Caco-2 (cell line): ENCODE measurements at regions not wholly inside any gene's neighbourhood (a gene's known extent, or its start where the extent isn't known, plus 50 kb on each side); places are given as distances from the start of the nearest gene placed in this dataset.

Source experiments
- BruUV-seq: library from RNA; stranded (reverse); fragments of 400-500 nt; replicated peaks from 2 replicates; lab custom pipeline; 2021; lab: Mats Ljungman, UMichigan
- CTCF ChIA-PET: fragments of 300-600 bp; sonication (Branson Sonifier 250); formaldehyde crosslinking; loops from one replicate; lab custom pipeline; 2022; ENCODE audit warnings: antibody characterized with exemption; lab: Charles Lee
- POLR2A ChIA-PET: fragments of 300-600 bp; sonication (Branson Sonifier 250); formaldehyde crosslinking; loops from one replicate; lab custom pipeline; 2022; ENCODE audit warnings: antibody characterized with exemption; lab: Charles Lee
- DNase-seq, 2 experiments: peaks; one replicate each; pipeline versions ENCODE4 v3.0.0 to v3.0.0-alpha.2; 2020 to 2022
- H3K27me3 ChIP-seq: replicated peaks from 2 replicates; pipeline ENCODE4 v1.6.0; 2011; ENCODE audit warnings: low read length; ENCODE audit not compliant: control insufficient read depth, insufficient read depth
- H3K36me3 ChIP-seq: 2 replicates; pipeline ENCODE4 v1.5.1; 2011; ENCODE audit warnings: low read length; ENCODE audit not compliant: control insufficient read depth, insufficient read depth
- H3K4me1 ChIP-seq: fragments of 250-450 bp; sonication (Bioruptor Pico); 2 replicates; pipeline ENCODE4 v1.5.1; 2020; ENCODE audit warnings: mild to moderate bottlenecking
- H3K4me3 ChIP-seq: 2 replicates; pipeline ENCODE4 v1.5.1; 2011; ENCODE audit warnings: low read depth, mild to moderate bottlenecking, control low read depth, low read length
- H3K9me3 ChIP-seq: fragments of 250-450 bp; sonication (Bioruptor Pico); 2 replicates; pipeline ENCODE4 v1.5.1; 2020; ENCODE audit warnings: mild to moderate bottlenecking, moderate library complexity
- H3K27ac Mint-ChIP-seq: one replicate; pipeline ENCODE4 v1.8.0; 2022; ENCODE audit warnings: mixed read lengths; ENCODE audit not compliant: unreplicated experiment
- H3K27me3 Mint-ChIP-seq: one replicate; pipeline ENCODE4 v1.8.0; 2022; ENCODE audit warnings: mixed read lengths; ENCODE audit not compliant: insufficient read depth, unreplicated experiment
- H3K36me3 Mint-ChIP-seq: one replicate; pipeline ENCODE4 v1.8.0; 2022; ENCODE audit warnings: mild to moderate bottlenecking, mixed read lengths; ENCODE audit not compliant: insufficient read depth, unreplicated experiment
- H3K4me1 Mint-ChIP-seq: one replicate; pipeline ENCODE4 v1.8.0; 2022; ENCODE audit warnings: low read depth, mixed read lengths; ENCODE audit not compliant: unreplicated experiment
- H3K4me3 Mint-ChIP-seq: one replicate; pipeline ENCODE4 v1.8.0; 2022; ENCODE audit warnings: mild to moderate bottlenecking, moderate library complexity, mixed read lengths; ENCODE audit not compliant: unreplicated experiment
- H3K9me3 Mint-ChIP-seq: one replicate; pipeline ENCODE4 v1.8.0; 2022; ENCODE audit warnings: mixed read lengths; ENCODE audit not compliant: unreplicated experiment
- intact Hi-C: fragments of 100-400 bp; cut with micrococcal nuclease; formaldehyde crosslinking; loops from one replicate; pipeline ENCODE4 v1.10.0; 2022; ENCODE audit not compliant: unreplicated experiment
- TF ChIP-seq, protein P1 (sequence below), 2 experiments: fragments of 200-600 bp in 1 of 2; IDR thresholded peaks; 1 replicate in 1 of 2; 2 replicates in 1 of 2; pipeline versions ENCODE4 v1.5.1 to v1.8.0; 2011 to 2022; ENCODE audit warnings: antibody characterized with exemption in 1 of 2, control low read depth in 1 of 2, inconsistent platforms in 1 of 2, low read depth in 1 of 2, low read length in 1 of 2, mild to moderate bottlenecking in 1 of 2, moderate library complexity in 1 of 2; ENCODE audit not compliant: insufficient read depth in 1 of 2, severe bottlenecking in 1 of 2, unreplicated experiment in 1 of 2

DNA sequence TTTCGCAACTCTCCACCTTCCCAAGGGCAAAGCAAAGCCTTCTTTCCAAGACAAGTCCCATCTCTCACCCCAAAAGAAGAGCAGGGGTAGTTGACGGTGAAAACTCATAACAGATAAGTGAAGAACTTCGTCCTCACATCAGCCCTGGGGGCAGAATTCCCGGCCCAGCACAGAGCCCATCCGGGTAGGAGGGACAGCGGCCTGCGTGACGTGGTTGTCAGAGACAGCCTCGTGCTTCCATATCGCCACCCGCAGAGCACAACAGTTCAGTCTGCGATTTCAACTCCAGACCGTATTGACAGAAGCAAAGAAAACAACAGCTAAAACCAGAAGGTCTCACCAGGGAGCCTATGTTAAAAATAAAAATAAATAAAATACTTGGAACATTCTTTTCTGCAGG is 273.2 kb downstream of the SYK start:
- Mint-ChIP-seq H3K4me1 (peaks cover 8% of the 10 kb centered on the region), H3K4me3 (no peak overlapping the region), H3K27me3 (no peaks in the 10 kb centered on the region), H3K27ac (no peak overlapping the region), H3K36me3 (no peaks in the 10 kb centered on the region), H3K9me3 (no peaks in the 10 kb centered on the region)
- ChIA-PET CTCF (interaction anchor here (0.6 kb wide), 1 partner anchor 14 kb away, joined by 3 read pairs; no protein-coding TSS in a partner anchor), POLR2A (no interaction called here)
- no TSS peak for BruUV-seq
- DNase-seq: no peak
- Histone ChIP-seq H3K4me3 (no peak overlapping the region), H3K36me3 (no peaks in the 10 kb centered on the region), H3K4me1 (no peaks in the 10 kb centered on the region), H3K9me3 (no peaks in the 10 kb centered on the region), H3K27me3 (no peaks in the 10 kb centered on the region)
- TF ChIP-seq, protein P1, sequence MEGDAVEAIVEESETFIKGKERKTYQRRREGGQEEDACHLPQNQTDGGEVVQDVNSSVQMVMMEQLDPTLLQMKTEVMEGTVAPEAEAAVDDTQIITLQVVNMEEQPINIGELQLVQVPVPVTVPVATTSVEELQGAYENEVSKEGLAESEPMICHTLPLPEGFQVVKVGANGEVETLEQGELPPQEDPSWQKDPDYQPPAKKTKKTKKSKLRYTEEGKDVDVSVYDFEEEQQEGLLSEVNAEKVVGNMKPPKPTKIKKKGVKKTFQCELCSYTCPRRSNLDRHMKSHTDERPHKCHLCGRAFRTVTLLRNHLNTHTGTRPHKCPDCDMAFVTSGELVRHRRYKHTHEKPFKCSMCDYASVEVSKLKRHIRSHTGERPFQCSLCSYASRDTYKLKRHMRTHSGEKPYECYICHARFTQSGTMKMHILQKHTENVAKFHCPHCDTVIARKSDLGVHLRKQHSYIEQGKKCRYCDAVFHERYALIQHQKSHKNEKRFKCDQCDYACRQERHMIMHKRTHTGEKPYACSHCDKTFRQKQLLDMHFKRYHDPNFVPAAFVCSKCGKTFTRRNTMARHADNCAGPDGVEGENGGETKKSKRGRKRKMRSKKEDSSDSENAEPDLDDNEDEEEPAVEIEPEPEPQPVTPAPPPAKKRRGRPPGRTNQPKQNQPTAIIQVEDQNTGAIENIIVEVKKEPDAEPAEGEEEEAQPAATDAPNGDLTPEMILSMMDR (IDR thresholded peaks at IDR 0.05; ENCODE audit: insufficient read depth in 1 of 2, low read depth in 1 of 2, low read length in 1 of 2, severe bottlenecking in 1 of 2, unreplicated experiment in 1 of 2): no peak
- intact Hi-C loops: loop anchor here (1.0 kb wide), 1 partner anchor 22 kb away; no protein-coding TSS in a partner anchor

DNA sequence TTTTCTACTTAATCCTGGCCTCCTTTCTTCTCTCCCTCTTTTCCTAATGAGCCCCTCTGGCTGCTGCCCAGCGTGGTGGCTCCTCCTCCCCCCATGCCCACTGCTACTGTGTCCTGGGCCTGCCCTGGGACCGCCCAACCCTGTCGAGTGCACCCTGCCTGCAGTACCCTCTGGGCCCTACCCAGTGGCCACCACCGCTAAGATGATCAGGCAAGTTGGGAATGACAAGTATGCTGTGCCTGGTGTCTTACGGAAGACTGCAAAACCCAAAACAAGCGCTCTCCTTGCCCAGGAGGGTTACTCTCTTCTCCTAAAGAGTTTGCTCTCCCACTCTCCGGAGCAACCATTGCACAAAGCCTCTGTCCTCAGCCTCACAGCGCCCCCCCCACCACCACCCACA is 273.7 kb downstream of the SYK start:
- Histone ChIP-seq H3K4me3 (no peak overlapping the region), H3K9me3 (no peaks in the 10 kb centered on the region), H3K4me1 (no peaks in the 10 kb centered on the region), H3K27me3 (no peaks in the 10 kb centered on the region), H3K36me3 (no peaks in the 10 kb centered on the region)
- CTCF ChIA-PET: interaction anchor here (0.6 kb wide), 1 partner anchor 14 kb away, joined by 3 read pairs; no protein-coding TSS in a partner anchor
- POLR2A ChIA-PET: no interaction called here
- Mint-ChIP-seq H3K4me1 (peaks cover 8% of the 10 kb centered on the region), H3K4me3 (no peak overlapping the region), H3K36me3 (no peaks in the 10 kb centered on the region), H3K9me3 (no peaks in the 10 kb centered on the region), H3K27me3 (no peaks in the 10 kb centered on the region), H3K27ac (no peak overlapping the region)
- intact Hi-C loops: loop anchor here (1.0 kb wide), 1 partner anchor 22 kb away; no protein-coding TSS in a partner anchor
- TF ChIP-seq, protein P1 (IDR thresholded peaks at IDR 0.05; ENCODE audit: insufficient read depth in 1 of 2, low read depth in 1 of 2, low read length in 1 of 2, severe bottlenecking in 1 of 2, unreplicated experiment in 1 of 2): no peak
- DNase-seq: no peak
- no TSS peak for BruUV-seq

- peaks cover 8% of the 10 kb centered on the region for H3K4me1 Mint-ChIP-seq
- no peak overlapping the region for H3K4me3 Mint-ChIP-seq
- no peaks in the 10 kb centered on the region for H3K36me3 ChIP-seq
- H3K27me3 ChIP-seq: no peaks in the 10 kb centered on the region
- no peaks in the 10 kb centered on the region for H3K9me3 ChIP-seq
- CTCF ChIA-PET: no interaction called here
- H3K27me3 Mint-ChIP-seq: no peaks in the 10 kb centered on the region
- TF ChIP-seq, protein P1 (IDR thresholded peaks at IDR 0.05; ENCODE audit: insufficient read depth in 1 of 2, low read depth in 1 of 2, low read length in 1 of 2, severe bottlenecking in 1 of 2, unreplicated experiment in 1 of 2): no peak
- H3K9me3 Mint-ChIP-seq: no peaks in the 10 kb centered on the region
- POLR2A ChIA-PET: no interaction called here
- intact Hi-C loops: no loop called here
- H3K36me3 Mint-ChIP-seq: no peaks in the 10 kb centered on the region
- DNase-seq: no peak
- H3K4me1 ChIP-seq: no peaks in the 10 kb centered on the region
- H3K4me3 ChIP-seq: no peak overlapping the region
- BruUV-seq: no TSS peak
- H3K27ac Mint-ChIP-seq: no peak overlapping the region
Measured at GRCh38 chr9:91077624-91078368, 276.2 kb downstream of the SYK start.
